HG03342 (cell line): ENCODE measurements at regions not wholly inside any gene's neighbourhood (a gene's known extent, or its start where the extent isn't known, plus 50 kb on each side); places are given as distances from the start of the nearest gene placed in this dataset.

Experiments used
- ATAC-seq: cut with Tn5 transposase; IDR thresholded peaks from one replicate; pipeline ENCODE4 v1.9.1; 2021; ENCODE audit warnings: mild to moderate bottlenecking, moderate library complexity; ENCODE audit not compliant: unreplicated experiment

- ATAC-seq = no peak
Observed at GRCh38 chr2:220654322-220654721, 917.8 kb downstream of the EPHA4 start.

- ATAC-seq = no peak
Observed at GRCh38 chr2:220660277-220661145, 911.6 kb downstream of the EPHA4 start.

- ATAC-seq = no peak
Observed at GRCh38 chr2:220662431-220662830, 909.7 kb downstream of the EPHA4 start.

- no peak for ATAC-seq
Observed at GRCh38 chr2:220663065-220663464, 909.0 kb downstream of the EPHA4 start.

GRCh38 chr2:220664272-220665107, 907.6 kb downstream of the EPHA4 start:
- ATAC-seq = no peak

GRCh38 chr2:220665108-220665471, 907.0 kb downstream of the EPHA4 start:
- ATAC-seq = no peak

- no peak for ATAC-seq
Observed at GRCh38 chr2:220669324-220669723, 902.8 kb downstream of the EPHA4 start.

- ATAC-seq = no peak
Observed at GRCh38 chr2:220670511-220670910, 901.6 kb downstream of the EPHA4 start.

GRCh38 chr2:220673151-220673874, 898.8 kb downstream of the EPHA4 start:
- ATAC-seq = no peak

- ATAC-seq = peak; percentile 71
Observed at GRCh38 chr2:220674033-220674432, 898.1 kb downstream of the EPHA4 start.

GRCh38 chr2:220676695-220677094, 895.4 kb downstream of the EPHA4 start:
- no peak for ATAC-seq

GRCh38 chr2:220678943-220679342, 893.2 kb downstream of the EPHA4 start:
- no peak for ATAC-seq

- no peak for ATAC-seq
Observed at GRCh38 chr2:220682616-220683015, 889.5 kb downstream of the EPHA4 start.

- ATAC-seq = no peak
Observed at GRCh38 chr2:220684099-220684498, 888.0 kb downstream of the EPHA4 start.

- peak; percentile 92 for ATAC-seq
Observed at GRCh38 chr2:220687231-220687843, 884.8 kb downstream of the EPHA4 start.

- ATAC-seq = no peak
Observed at GRCh38 chr2:220695397-220696279, 876.5 kb downstream of the EPHA4 start.

GRCh38 chr2:220696280-220696669, 875.8 kb downstream of the EPHA4 start:
- no peak for ATAC-seq

GRCh38 chr2:220697011-220697410, 875.1 kb downstream of the EPHA4 start:
- no peak for ATAC-seq

GRCh38 chr2:220701115-220701514, 871.0 kb downstream of the EPHA4 start:
- ATAC-seq = no peak

- ATAC-seq = no peak
Observed at GRCh38 chr2:220703279-220703678, 868.8 kb downstream of the EPHA4 start.
